GDM1 (cell line): ENCODE measurements at regions not wholly inside any gene's neighbourhood (a gene's known extent, or its start where the extent isn't known, plus 50 kb on each side); places are given as distances from the start of the nearest gene placed in this dataset.

ENCODE experiments used
- DNase-seq: peaks from one replicate; lab custom pipeline; 2025; lab: John Stamatoyannopoulos, UW

- DNase-seq: no peak
Observed at GRCh38 chr12:114740448-114740847, 56.5 kb upstream of the TBX3 start.

DNA sequence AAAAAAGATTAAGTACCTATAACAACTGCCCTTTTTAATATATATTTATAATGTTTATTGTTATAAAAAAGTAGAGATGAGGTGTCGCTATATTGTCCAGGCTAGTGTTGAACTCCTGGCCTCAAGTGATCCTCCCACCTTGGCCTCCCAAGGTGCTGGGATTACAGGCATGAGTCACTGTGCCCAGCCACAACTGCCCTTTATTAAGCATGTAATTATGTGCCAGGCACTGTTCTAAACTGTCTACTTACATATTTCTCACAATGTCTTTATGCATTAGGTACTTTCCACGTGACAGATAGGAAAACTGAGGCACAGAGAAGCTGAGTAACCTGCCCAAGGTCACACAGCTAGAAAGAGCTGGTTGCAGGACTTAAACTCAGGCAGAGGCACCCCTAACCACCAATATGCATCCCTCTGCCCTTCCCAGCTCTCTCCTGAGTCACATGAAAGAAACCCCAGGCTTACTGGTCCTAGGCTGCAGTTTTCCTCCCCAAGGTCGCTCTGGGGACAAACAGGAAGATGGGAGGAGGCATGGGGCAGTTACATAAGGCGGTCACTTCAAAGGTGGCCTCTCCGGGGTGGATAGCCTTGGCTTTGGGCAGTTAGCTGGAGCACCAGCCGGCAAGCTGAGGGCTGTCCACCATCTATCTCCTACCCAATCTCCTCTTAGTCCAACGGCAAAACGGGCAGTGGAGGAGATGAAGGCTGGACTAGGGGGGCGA, 54.6 kb upstream of the TBX3 start:
- DNase-seq: no peak

- no peak for DNase-seq
Observed at GRCh38 chr12:114735680-114736374, 51.9 kb upstream of the TBX3 start.

GRCh38 chr12:114735011-114735410, 51.0 kb upstream of the TBX3 start:
- no peak for DNase-seq

- DNase-seq: no peak
Observed at GRCh38 chr12:114733919-114734318, 49.9 kb upstream of the TBX3 start.
